Stimulated activated CD8-positive, alpha-beta memory T cell treated with anti-CD3 and anti-CD28 coated beads, Interleukin-12 subunit alpha, Interleukin-12 subunit beta, amount 100 ng/mL, for 1 hour (primary cell): ENCODE measurements at regions not wholly inside any gene's neighbourhood (a gene's known extent, or its start where the extent isn't known, plus 50 kb on each side); places are given as distances from the start of the nearest gene placed in this dataset.

Experiments
- DNase-seq: peaks from one replicate; pipeline ENCODE4 v3.0.0-alpha.2; 2020; ENCODE audit warnings: low read depth

- peak; percentile 1 for DNase-seq
Observed at GRCh38 chr18:68623342-68623741, 91.6 kb downstream of the TMX3 start.

DNA sequence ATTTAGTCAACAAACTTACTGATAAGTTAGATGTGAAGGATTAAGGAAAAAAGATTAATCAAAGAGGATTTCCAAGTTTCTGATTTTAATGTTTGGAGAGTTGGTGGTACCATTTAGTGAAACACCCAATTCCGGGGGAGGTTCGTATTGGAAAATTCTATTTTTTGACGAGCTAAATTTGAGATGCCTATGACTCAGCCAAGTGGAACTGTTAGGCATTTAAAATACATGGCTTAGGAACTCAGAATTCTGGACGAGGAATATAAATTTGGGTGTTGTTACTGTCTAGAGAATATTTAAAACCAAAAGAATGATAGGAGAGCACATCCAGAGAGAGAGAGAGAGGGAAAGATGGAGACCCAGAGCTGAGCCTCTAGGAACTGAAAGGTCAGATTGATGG, 103.6 kb downstream of the TMX3 start:
- DNase-seq: no peak

- no peak for DNase-seq
Observed at GRCh38 chr18:68608851-68609490, 105.9 kb downstream of the TMX3 start.

- no peak for DNase-seq
Observed at GRCh38 chr18:68607852-68608251, 107.1 kb downstream of the TMX3 start.

GRCh38 chr18:68604256-68604655, 110.7 kb downstream of the TMX3 start:
- no peak for DNase-seq

GRCh38 chr18:68596016-68596415, 118.9 kb downstream of the TMX3 start:
- DNase-seq: no peak

- no peak for DNase-seq
Observed at GRCh38 chr18:68588169-68588568, 126.7 kb downstream of the TMX3 start.

DNA sequence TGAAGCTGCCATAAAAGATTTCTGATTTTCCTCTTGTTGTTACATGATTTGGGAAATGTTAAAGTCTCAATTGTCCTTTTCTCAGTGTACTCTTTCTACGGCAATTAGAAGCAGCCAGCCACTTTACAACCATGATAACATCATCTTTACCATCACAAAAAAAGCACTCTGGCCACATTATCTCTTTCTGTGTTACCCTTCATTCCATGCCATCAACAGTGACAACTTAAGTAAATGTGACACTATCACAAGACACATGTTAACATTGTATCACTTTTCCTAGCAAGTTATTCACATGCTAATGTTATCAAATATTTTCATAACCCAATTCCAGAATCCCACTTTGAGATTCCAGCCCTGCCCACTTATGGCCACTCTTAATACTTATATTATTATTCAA, 131.2 kb downstream of the TMX3 start:
- no peak for DNase-seq

- DNase-seq: no peak
Observed at GRCh38 chr18:68574311-68574710, 140.6 kb downstream of the TMX3 start.

- no peak for DNase-seq
Observed at GRCh38 chr18:68569936-68570335, 145.0 kb downstream of the TMX3 start.

GRCh38 chr18:68568364-68569155, 146.3 kb downstream of the TMX3 start:
- DNase-seq: no peak

GRCh38 chr18:68566991-68567390, 147.9 kb downstream of the TMX3 start:
- DNase-seq: no peak

DNA sequence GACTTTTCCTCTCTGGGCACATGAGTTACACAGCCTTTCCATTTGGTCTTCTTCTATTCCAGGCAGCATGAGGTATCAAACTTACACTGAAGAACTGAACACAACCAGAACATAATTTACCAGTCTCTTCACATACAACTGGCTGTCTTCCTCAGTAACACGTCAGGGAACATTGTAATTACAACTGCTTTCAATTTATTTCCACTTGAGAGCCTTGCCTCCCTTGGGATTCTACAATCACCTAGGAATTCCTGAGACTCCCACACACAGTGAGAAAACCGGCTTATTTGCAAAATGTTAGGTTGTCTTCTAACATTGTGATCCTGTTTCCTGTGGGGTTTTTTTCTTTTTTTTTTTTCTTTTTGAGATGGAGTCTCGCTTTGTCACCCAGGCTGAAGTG, 149.9 kb downstream of the TMX3 start:
- DNase-seq: no peak

DNA sequence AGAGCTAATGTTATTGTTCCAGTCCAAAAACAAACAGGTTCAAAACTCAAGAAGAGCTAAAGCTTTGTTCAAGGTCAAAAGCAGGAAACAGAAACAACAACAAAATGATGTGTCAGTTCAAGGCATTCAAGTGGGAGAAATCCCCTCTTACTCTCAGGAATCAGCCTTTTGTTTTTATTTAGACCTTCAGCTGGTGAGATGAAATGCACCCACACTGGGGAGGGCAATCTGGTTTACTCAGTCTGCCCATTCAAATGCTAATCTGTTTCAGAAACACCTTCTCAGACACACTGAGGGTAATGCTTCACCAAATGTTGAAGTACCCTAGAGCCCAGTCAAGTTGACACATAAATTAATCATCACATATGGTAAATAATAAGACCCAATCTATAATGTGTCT, 150.6 kb downstream of the TMX3 start:
- no peak for DNase-seq

GRCh38 chr18:68560128-68560527, 154.8 kb downstream of the TMX3 start:
- DNase-seq: no peak

DNA sequence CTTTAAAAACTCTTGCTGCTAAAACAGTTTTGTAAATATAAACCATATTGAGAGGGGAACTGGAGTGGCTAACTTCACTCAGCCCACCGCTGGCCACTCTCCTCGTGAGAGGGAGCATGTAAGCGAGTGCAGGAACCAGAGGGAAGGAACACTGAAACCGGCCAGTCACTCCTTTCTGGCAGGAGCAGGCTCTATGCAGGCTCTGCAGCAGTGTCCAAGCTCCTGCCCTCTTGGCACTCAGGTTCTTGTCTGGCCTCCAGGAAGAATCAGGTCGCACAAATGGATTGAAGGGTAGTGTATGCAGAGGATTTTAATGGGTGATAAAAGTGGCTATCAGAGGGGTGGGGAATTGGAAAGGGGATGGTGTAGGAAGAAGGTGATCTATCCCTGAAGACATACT, 157.7 kb downstream of the TMX3 start:
- DNase-seq: no peak

DNA sequence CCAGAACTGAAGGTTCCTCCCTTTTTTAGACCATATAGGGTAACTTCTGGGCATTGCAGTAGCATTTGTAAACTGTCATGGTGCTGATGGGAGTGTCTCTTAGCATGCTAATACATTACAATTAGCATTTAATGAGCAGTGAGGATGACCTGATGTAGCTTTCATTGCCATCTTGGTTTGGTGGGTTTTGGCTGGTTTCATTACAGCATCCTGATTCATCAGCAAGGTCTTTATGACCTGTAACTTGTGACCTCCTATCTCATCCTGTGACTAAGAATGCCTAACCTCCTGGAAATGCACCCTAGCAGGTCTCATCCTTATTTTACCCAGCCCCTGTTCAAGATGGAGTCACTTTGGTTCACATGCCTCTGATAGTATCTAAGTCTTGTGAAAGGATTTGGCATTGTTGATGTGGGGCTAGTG, 159.0 kb downstream of the TMX3 start:
- no peak for DNase-seq

DNA sequence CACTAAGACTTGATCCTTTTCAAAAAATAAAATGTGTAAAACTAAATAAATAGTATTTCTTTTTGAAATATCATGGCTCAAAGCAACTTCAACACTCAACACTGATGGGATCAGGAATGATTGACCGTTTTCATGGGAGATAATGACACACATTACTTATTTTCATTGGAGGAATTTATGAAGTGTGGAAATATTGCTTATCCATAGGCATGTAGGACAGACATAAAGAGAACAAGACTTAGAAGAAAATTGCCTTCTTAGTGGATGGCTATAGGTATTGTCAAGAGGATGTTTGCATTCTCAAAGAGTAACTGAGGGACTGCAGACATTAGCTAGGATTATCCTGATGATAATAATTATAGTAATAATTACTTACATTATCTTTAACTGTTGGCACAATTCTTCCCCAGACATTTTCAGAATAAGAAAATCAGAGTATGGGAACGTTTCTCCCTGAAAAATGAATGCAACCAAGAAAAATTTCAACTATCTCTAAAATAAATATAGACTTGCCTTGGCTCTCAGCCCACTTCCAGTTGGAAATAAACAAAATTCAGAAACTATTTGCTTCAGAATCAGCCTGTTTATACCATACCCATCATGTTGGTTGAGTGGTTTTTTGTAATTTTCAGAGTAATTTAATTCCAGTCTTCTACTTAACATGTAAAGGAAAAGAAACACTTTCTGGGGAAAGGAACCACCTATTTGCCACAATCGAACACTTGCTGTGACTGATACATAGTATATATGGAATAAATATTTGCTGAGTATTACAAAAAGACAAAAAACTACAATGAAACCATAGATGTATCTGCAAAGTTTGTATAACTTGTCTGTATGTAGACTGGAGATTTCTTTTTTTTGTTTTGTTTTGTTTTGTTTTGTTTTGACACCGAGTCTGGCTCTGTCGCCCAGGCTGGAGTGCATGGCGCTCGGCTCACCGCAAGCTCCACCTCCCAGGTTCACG, 165.7 kb downstream of the TMX3 start:
- no peak for DNase-seq

DNA sequence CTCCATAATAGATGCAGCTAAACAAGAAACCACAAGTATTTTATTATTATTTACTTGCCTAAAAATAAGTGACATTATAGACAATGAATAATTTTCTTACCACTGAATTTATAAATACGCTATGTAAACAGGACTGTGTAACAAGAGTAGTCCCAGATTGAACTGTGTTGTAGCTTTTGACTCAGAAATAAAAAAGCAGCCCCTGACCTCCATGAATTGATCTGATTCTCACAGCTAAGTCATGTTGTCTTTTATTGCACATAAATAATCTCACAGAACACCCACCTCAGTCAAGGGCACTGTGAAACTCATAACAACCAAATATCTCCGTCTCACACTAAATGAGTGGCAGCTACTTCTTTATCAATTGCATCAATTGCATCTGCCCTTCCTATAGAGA, 171.6 kb downstream of the TMX3 start:
- no peak for DNase-seq

- no peak for DNase-seq
Observed at GRCh38 chr18:68542846-68543245, 172.1 kb downstream of the TMX3 start.

- DNase-seq: no peak
Observed at GRCh38 chr18:68533641-68534040, 181.3 kb downstream of the TMX3 start.

GRCh38 chr18:68532328-68532885, 182.5 kb downstream of the TMX3 start:
- no peak for DNase-seq
